ENCODE measurements at regions not wholly inside any gene's neighbourhood (a gene's known extent, or its start where the extent isn't known, plus 50 kb on each side); places are given as distances from the start of the nearest gene placed in this dataset.

DNA sequence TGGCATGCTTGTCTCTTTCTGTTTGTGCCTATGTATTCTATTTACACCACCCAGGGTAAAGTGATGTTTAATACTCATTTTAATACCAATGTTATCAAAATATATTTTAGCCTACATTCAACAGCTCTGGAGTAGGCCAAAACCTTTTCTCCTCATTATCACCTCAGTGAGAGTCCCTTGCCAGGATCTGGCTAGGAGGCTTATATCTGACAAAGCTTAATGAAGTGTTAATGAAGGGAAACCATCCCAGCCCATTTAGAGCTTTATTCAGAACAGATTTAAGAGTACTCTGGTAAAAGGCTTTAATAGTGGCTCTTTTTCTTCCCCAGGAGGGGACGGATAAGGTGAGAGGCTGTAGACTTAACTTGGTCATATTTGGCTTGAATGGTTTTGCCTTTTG, 137.6 kb downstream of the GRIN2B start:
- WGBS (ENCODE audit: insufficient coverage, insufficient read length), result no CpG with 5 or more reads among the region's 1 CpG
- no peaks in the 10 kb centered on the region for H3K4me1 ChIP-seq (ENCODE audit: control insufficient read depth, insufficient read depth, low read length)
- no peak for DNase-seq (ENCODE audit: low read depth, low spot score)

DNA sequence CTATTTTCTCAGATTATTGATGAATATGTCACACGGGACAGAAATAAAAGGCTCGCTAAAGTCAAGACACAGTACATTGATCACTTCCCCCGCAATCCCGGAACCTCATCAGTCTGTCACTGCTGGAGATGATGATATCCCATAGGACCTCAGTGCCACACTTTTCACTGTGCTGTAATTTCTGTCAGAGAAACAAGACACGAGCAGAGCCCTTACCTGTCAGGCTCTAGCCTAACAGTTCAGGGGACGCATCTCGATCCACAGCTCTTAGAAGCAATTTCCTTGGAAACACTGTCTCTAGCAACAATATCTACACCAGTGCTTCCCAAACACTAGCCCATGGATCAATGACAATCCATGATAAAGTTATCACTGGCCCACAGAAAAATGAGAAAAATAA, 140.0 kb downstream of the GRIN2B start:
- Histone ChIP-seq H3K4me1 (ENCODE audit: control insufficient read depth, insufficient read depth, low read length) (no peaks in the 10 kb centered on the region), H3K4me3 (ENCODE audit: low read length) (no peak overlapping the region), H3K36me3 (ENCODE audit: control insufficient read depth, insufficient read depth, low read length) (no peaks in the 10 kb centered on the region), H3K27ac (ENCODE audit: low read length) (no peak overlapping the region), H3K27me3 (ENCODE audit: control insufficient read depth, insufficient read depth, low read length) (no peaks in the 10 kb centered on the region), H3K9me3 (ENCODE audit: control insufficient read depth, insufficient read depth, low read length) (no peaks in the 10 kb centered on the region)
- no CpG with 5 or more reads among the region's 7 CpGs for WGBS (ENCODE audit: insufficient coverage, insufficient read length)
- DNase-seq (ENCODE audit: low read depth, low spot score), result no peak

More for the DNA sequence above, 137.6 kb downstream of the GRIN2B start:
- H3K27me3 ChIP-seq (ENCODE audit: control insufficient read depth, insufficient read depth, low read length), result no peaks in the 10 kb centered on the region
- no peak overlapping the region for H3K27ac ChIP-seq (ENCODE audit: low read length)
- H3K9me3 ChIP-seq (ENCODE audit: control insufficient read depth, insufficient read depth, low read length), result no peaks in the 10 kb centered on the region
- H3K36me3 ChIP-seq (ENCODE audit: control insufficient read depth, insufficient read depth, low read length), result no peaks in the 10 kb centered on the region
- H3K4me3 ChIP-seq (ENCODE audit: low read length), result no peak overlapping the region

DNA sequence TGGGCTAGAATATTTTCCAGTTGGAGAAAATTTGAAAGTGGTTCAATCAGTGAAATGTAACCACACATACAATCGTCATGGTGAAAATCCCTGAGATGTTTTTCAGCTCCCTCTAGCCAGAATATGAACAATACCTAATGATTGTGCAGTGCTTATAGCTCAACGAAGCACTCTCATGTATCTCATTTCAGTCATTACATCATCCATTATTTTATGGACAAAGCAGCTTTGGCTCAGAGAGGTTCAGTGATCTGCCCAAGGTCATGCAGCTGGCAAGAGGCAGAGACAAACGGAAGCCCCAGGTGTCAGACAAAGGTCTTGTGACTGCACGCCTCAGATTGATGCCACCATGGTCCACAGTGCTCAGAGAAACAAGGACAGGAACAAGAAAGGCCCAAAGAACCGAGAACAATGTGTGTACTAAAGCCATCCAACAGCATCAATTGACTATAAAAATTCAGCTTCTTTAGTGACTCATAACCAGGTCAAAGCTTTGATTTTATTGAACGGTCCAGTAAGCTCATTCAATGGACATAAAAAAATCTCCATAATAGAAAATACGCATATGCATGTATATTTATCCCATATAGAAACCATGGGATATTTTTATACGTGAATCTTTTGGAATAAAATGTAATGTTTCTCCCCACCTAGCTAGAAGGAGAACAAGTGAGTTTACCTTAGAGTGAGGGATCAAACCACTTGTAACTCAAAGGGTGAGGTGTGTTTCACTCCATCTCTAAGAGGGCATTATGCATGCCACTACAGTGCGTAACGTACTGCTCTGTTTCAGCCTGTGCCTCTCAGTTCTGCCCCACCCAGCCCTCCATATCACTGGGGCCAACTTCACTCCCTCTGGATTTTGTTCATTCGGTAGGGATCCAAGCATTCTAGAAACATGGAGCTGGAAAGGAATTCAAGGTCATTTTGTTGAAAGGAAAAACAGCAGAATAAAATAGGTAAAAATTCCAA, 141.8 kb downstream of the GRIN2B start:
- no peaks in the 10 kb centered on the region for H3K9me3 ChIP-seq (ENCODE audit: control insufficient read depth, insufficient read depth, low read length)
- no peak overlapping the region for H3K4me3 ChIP-seq (ENCODE audit: low read length)
- H3K27me3 ChIP-seq (ENCODE audit: control insufficient read depth, insufficient read depth, low read length), result no peaks in the 10 kb centered on the region
- H3K4me1 ChIP-seq (ENCODE audit: control insufficient read depth, insufficient read depth, low read length), result no peaks in the 10 kb centered on the region
- H3K36me3 ChIP-seq (ENCODE audit: control insufficient read depth, insufficient read depth, low read length), result no peaks in the 10 kb centered on the region
- no CpG with 5 or more reads among the region's 11 CpGs for WGBS (ENCODE audit: insufficient coverage, insufficient read length)
- no peak overlapping the region for H3K27ac ChIP-seq (ENCODE audit: low read length)
- DNase-seq (ENCODE audit: low read depth, low spot score), result no peak

DNA sequence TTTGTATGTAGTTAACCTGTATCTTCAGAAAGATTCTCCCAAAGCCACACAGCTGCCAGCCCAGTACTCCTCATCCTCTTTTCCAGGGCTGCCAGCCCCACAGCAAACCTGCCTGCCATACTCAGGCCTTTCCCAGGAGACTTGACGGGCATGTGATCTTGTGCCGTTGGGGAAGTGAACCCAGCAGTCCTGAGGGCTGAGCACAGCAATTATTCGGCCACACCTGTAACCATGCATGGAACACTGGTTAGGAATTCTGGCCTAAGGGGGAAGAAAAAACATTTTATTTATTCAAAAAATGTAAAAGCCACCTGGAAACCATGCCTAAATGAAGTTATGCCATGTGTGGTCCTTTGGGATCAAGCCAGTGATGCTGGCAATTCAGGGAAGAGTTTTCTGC, 145.3 kb downstream of the GRIN2B start:
- Histone ChIP-seq H3K27ac (ENCODE audit: low read length) (no peak overlapping the region), H3K4me3 (ENCODE audit: low read length) (no peak overlapping the region), H3K4me1 (ENCODE audit: control insufficient read depth, insufficient read depth, low read length) (no peaks in the 10 kb centered on the region), H3K36me3 (ENCODE audit: control insufficient read depth, insufficient read depth, low read length) (no peaks in the 10 kb centered on the region), H3K27me3 (ENCODE audit: control insufficient read depth, insufficient read depth, low read length) (no peaks in the 10 kb centered on the region), H3K9me3 (ENCODE audit: control insufficient read depth, insufficient read depth, low read length) (no peaks in the 10 kb centered on the region)
- no CpG with 5 or more reads among the region's 3 CpGs for WGBS (ENCODE audit: insufficient coverage, insufficient read length)
- no peak for DNase-seq (ENCODE audit: low read depth, low spot score)

DNA sequence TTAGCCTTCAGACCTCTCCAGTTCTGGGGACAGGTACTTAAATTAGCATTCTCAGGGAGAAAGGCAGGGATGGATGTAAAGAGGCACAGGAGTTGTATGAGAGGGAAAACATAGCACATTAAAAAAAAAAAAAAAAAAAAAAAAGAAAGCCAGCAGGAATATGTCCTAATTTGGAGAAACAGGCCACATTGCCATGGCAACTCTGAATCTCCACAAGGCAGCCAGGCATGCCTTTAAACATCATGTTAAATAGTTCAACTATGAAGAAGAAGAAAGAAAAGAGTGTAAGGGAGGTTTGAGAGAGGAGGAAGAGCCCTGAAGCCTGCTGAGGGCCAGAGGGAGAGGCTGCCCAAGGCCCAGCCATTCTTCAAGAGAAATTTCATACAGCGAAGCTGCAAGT, 145.8 kb downstream of the GRIN2B start:
- no peak for DNase-seq (ENCODE audit: low read depth, low spot score)
- no CpG with 5 or more reads among the region's 1 CpG for WGBS (ENCODE audit: insufficient coverage, insufficient read length)
- Histone ChIP-seq H3K27me3 (ENCODE audit: control insufficient read depth, insufficient read depth, low read length) (no peaks in the 10 kb centered on the region), H3K4me3 (ENCODE audit: low read length) (no peak overlapping the region), H3K9me3 (ENCODE audit: control insufficient read depth, insufficient read depth, low read length) (no peaks in the 10 kb centered on the region), H3K36me3 (ENCODE audit: control insufficient read depth, insufficient read depth, low read length) (no peaks in the 10 kb centered on the region), H3K27ac (ENCODE audit: low read length) (no peak overlapping the region), H3K4me1 (ENCODE audit: control insufficient read depth, insufficient read depth, low read length) (no peaks in the 10 kb centered on the region)

DNA sequence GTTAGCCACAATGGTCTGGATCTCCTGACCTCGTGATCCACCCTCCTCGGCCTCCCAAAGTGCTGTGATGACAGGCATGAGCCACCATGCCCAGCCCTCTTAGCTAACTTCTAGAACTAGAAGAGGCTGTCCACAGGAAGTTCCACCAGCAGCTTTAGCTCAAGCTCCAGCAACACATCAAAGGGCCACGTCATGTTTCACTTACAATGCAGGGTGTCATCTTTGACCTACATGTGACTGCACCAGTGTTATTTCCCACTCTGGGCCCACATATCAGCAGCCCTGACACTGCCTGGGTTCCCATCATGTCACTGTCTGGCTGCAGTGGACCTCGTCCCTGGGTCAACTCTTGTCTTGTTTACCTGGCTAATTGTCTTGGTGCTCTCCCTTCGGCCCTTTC, 147.2 kb downstream of the GRIN2B start:
- Histone ChIP-seq H3K36me3 (ENCODE audit: control insufficient read depth, insufficient read depth, low read length) (no peaks in the 10 kb centered on the region), H3K9me3 (ENCODE audit: control insufficient read depth, insufficient read depth, low read length) (no peaks in the 10 kb centered on the region), H3K27me3 (ENCODE audit: control insufficient read depth, insufficient read depth, low read length) (no peaks in the 10 kb centered on the region), H3K27ac (ENCODE audit: low read length) (no peak overlapping the region), H3K4me3 (ENCODE audit: low read length) (no peak overlapping the region), H3K4me1 (ENCODE audit: control insufficient read depth, insufficient read depth, low read length) (no peaks in the 10 kb centered on the region)
- WGBS (ENCODE audit: insufficient coverage, insufficient read length), result no CpG with 5 or more reads among the region's 5 CpGs
- no peak for DNase-seq (ENCODE audit: low read depth, low spot score)

DNA sequence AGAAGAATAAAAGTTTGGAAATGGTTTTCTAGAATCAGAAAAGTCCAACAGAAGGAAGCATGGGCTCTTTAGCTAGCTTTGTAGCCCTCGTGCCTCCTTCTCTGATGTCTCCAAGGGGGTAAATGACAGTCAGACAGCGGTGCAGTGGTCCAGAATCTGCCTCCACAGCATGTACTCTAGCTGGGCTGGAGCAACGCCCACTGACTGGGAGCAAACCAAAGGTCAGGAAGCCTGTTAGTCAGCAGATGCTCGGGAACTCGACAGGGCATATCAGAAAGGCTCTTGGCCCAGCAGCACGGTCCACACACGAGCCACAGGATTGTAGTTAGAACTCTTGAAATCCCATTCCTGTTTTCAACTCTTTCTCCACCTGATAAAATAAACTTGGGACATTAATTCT, 164.3 kb downstream of the GRIN2B start:
- no peak overlapping the region for H3K27ac ChIP-seq (ENCODE audit: low read length)
- no peak overlapping the region for H3K4me3 ChIP-seq (ENCODE audit: low read length)
- H3K27me3 ChIP-seq (ENCODE audit: control insufficient read depth, insufficient read depth, low read length), result no peaks in the 10 kb centered on the region
- DNase-seq (ENCODE audit: low read depth, low spot score), result no peak
- no peaks in the 10 kb centered on the region for H3K36me3 ChIP-seq (ENCODE audit: control insufficient read depth, insufficient read depth, low read length)
- H3K4me1 ChIP-seq (ENCODE audit: control insufficient read depth, insufficient read depth, low read length), result no peaks in the 10 kb centered on the region
- WGBS (ENCODE audit: insufficient coverage, insufficient read length), result no CpG with 5 or more reads among the region's 7 CpGs
- no peaks in the 10 kb centered on the region for H3K9me3 ChIP-seq (ENCODE audit: control insufficient read depth, insufficient read depth, low read length)

DNA sequence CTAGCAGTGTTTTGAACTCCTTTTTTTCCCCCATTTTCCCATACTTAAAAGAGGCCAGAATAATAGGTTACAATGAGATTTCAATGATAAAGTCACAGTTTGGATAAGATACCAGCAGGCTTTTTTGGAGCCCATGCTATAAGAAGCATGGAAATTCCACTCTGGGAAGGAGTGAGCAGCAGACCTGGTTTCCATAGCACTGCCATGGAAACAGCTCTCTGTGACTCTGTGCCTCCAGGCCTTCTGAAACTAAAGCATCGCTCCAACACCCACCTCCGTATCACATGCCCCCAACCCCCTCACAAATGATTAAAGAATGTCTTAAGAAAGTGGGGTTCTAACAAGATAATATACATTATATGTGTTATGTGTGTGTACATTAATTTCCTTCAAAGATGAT, 165.0 kb downstream of the GRIN2B start:
- WGBS (ENCODE audit: insufficient coverage, insufficient read length), result no CpG with 5 or more reads among the region's 2 CpGs
- H3K4me3 ChIP-seq (ENCODE audit: low read length), result no peak overlapping the region
- H3K4me1 ChIP-seq (ENCODE audit: control insufficient read depth, insufficient read depth, low read length), result no peaks in the 10 kb centered on the region
- no peak overlapping the region for H3K27ac ChIP-seq (ENCODE audit: low read length)
- no peaks in the 10 kb centered on the region for H3K27me3 ChIP-seq (ENCODE audit: control insufficient read depth, insufficient read depth, low read length)
- no peaks in the 10 kb centered on the region for H3K36me3 ChIP-seq (ENCODE audit: control insufficient read depth, insufficient read depth, low read length)
- no peak for DNase-seq (ENCODE audit: low read depth, low spot score)
- no peaks in the 10 kb centered on the region for H3K9me3 ChIP-seq (ENCODE audit: control insufficient read depth, insufficient read depth, low read length)

DNA sequence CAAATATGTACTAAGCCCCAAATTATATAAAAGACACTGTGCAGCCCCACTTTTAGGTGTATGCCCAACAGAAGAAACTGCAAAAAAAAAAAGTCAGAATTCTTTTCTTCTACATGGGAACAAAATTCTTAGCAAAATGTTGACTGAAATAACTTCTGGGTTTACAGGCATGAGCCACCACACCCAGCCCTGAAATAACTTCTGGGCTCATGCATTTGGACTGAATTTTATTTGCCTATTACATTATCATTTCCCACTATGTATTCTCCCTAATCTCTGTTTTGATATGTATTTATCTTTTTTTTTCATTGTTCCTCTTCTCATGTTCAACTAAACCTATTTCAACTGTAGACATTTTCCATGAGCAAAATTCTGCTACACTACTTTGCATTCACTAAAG, 169.2 kb downstream of the GRIN2B start:
- Histone ChIP-seq H3K4me3 (ENCODE audit: low read length) (no peak overlapping the region), H3K27me3 (ENCODE audit: control insufficient read depth, insufficient read depth, low read length) (no peaks in the 10 kb centered on the region), H3K27ac (ENCODE audit: low read length) (no peak overlapping the region), H3K9me3 (ENCODE audit: control insufficient read depth, insufficient read depth, low read length) (no peaks in the 10 kb centered on the region), H3K36me3 (ENCODE audit: control insufficient read depth, insufficient read depth, low read length) (no peaks in the 10 kb centered on the region), H3K4me1 (ENCODE audit: control insufficient read depth, insufficient read depth, low read length) (no peaks in the 10 kb centered on the region)
- DNase-seq (ENCODE audit: low read depth, low spot score), result no peak

DNA sequence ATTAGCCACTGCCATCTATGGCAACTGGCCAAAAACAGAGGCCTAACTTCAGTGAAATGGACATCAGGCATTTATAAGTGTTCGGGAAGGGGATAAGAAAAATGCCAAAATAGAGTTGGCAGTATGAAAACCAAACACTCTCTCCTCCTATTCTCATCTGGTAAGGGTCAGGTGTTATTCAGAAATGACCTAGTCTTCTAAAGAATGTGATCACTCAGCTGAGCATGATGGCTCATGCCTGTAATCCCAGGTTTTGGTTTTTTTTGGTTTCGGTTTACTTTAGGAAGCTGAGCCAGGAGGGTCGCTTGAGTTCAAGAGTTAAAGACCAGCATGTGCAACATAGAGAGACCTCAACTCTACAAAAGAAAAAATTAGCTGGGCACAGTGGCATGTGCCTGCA, 170.3 kb downstream of the GRIN2B start:
- H3K4me1 ChIP-seq (ENCODE audit: control insufficient read depth, insufficient read depth, low read length), result no peaks in the 10 kb centered on the region
- H3K36me3 ChIP-seq (ENCODE audit: control insufficient read depth, insufficient read depth, low read length), result no peaks in the 10 kb centered on the region
- no peaks in the 10 kb centered on the region for H3K9me3 ChIP-seq (ENCODE audit: control insufficient read depth, insufficient read depth, low read length)
- no peak overlapping the region for H3K4me3 ChIP-seq (ENCODE audit: low read length)
- no peak overlapping the region for H3K27ac ChIP-seq (ENCODE audit: low read length)
- WGBS (ENCODE audit: insufficient coverage, insufficient read length), result no CpG with 5 or more reads among the region's 3 CpGs
- DNase-seq (ENCODE audit: low read depth, low spot score), result no peak
- no peaks in the 10 kb centered on the region for H3K27me3 ChIP-seq (ENCODE audit: control insufficient read depth, insufficient read depth, low read length)

DNA sequence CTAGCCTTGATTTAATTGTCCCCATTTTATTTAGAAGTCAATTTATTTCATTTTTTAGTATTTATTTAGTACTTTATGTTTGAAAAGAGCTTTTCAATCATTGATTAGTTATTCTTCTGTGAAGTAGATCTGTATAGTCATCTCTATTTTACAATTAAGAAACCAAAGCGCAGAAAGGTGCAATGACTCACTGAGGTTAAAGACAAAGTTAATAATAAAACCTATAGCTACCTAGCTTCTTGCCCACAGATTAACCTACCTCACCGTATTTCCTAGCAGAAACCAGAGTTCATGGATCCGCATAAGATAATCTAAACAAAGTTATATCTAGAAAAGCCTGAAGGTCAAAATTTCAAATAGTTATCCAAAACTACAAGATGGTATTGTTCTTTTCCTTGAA, 176.4 kb downstream of the GRIN2B start:
- Histone ChIP-seq H3K9me3 (ENCODE audit: control insufficient read depth, insufficient read depth, low read length) (no peaks in the 10 kb centered on the region), H3K4me3 (ENCODE audit: low read length) (no peak overlapping the region), H3K36me3 (ENCODE audit: control insufficient read depth, insufficient read depth, low read length) (no peaks in the 10 kb centered on the region), H3K4me1 (ENCODE audit: control insufficient read depth, insufficient read depth, low read length) (no peaks in the 10 kb centered on the region; the same call in 1 of the 2 replicates), H3K27ac (ENCODE audit: low read length) (no peak overlapping the region), H3K27me3 (ENCODE audit: control insufficient read depth, insufficient read depth, low read length) (no peaks in the 10 kb centered on the region; the same call in 1 of the 2 replicates)
- WGBS (ENCODE audit: insufficient coverage, insufficient read length), result no CpG with 5 or more reads among the region's 3 CpGs
- DNase-seq (ENCODE audit: low read depth, low spot score), result no peak

Measured in iPS DF 6.9 (cell line).